ENCODE measurements at regions not wholly inside any gene's neighbourhood (a gene's known extent, or its start where the extent isn't known, plus 50 kb on each side); places are given as distances from the start of the nearest gene placed in this dataset.

GRCh38 chr2:220247588-220248350 is 620.3 kb downstream of the SLC4A3 start:
- Histone ChIP-seq H3K9ac (ENCODE audit: insufficient read depth in 1 of 2, low read depth in 2 of 2, low read length in 2 of 2) (no peak overlapping the region), H2AFZ (ENCODE audit: low read depth, low read length) (no peak overlapping the region), H3K4me2 (ENCODE audit: insufficient read depth, low read length) (no peak overlapping the region), H3K27ac (ENCODE audit: extremely low read depth, low read depth, low read length) (no peak overlapping the region), H3K9me1 (ENCODE audit: control insufficient read depth, insufficient read depth, low read length) (no peaks in the 10 kb centered on the region), H3K9me3 (replicated peaks; ENCODE audit: control insufficient read depth, insufficient read depth, low read depth, low read length) (no peaks in the 10 kb centered on the region), H3K36me3 (ENCODE audit: control insufficient read depth, insufficient read depth, low read length) (no peaks in the 10 kb centered on the region), H3K79me2 (ENCODE audit: control insufficient read depth, insufficient read depth, low read length) (no peaks in the 10 kb centered on the region), H3K4me3 (no peak overlapping the region), H4K20me1 (replicated peaks; ENCODE audit: control insufficient read depth, insufficient read depth, low read length) (no peaks in the 10 kb centered on the region), H3K27me3 (ENCODE audit: control insufficient read depth in 2 of 2, insufficient read depth in 2 of 2, low read length in 2 of 2) (no peaks in the 10 kb centered on the region), H3K4me1 (replicated peaks in 1 of 2; ENCODE audit: control insufficient read depth in 2 of 2, insufficient read depth in 2 of 2, low read length in 2 of 2) (no peaks in the 10 kb centered on the region)
- TF ChIP-seq ARID2 (IDR thresholded peaks at IDR 0.05) (no peak), ZNF354B (CRISPR knock-in tag; IDR thresholded peaks at IDR 0.05) (no peak), KAT7 (CRISPR knock-in tag; IDR thresholded peaks at IDR 0.05; ENCODE audit: borderline replicate concordance) (no peak), ZNF609 (CRISPR knock-in tag; IDR thresholded peaks at IDR 0.05; ENCODE audit: borderline replicate concordance) (no peak), SRSF3 (IDR thresholded peaks at IDR 0.05; ENCODE audit: insufficient read depth, low read length) (no peak), RFX7 (CRISPR knock-in tag; IDR thresholded peaks at IDR 0.05) (no peak)
- WGBS (ENCODE audit: insufficient coverage, low coverage, missing lambda C conversion rate) = 0% methylated on average over 3 of the region's 3 CpGs
- FAIRE-seq = no peak
- ATAC-seq = no peak
- intact Hi-C loops (cut with micrococcal nuclease) (no loop called here), in situ Hi-C loops (cut with MboI) (no loop called here)
- no peak for DNase-seq (ENCODE audit: extremely low read depth in 1 of 4, low spot score in 3 of 4)
- ChIA-PET CTCF (ENCODE audit: low intra/inter-chr PET ratio) (no interaction called here), POLR2A (no interaction called here)
- no TSS peak for BruUV-seq (replicated peaks)

Data from K562 (cell line).